Heart right ventricle (tissue), 16 donors: ENCODE measurements at regions not wholly inside any gene's neighbourhood (a gene's known extent, or its start where the extent isn't known, plus 50 kb on each side); places are given as distances from the start of the nearest gene placed in this dataset.
"Not testable (repeated sequence)": the region's sequence is repeated elsewhere in the genome, so short reads cannot be mapped to it uniquely, and the experiment has no call there.

Experiments
- ATAC-seq, 8 donors: fragments of 200-7000 bp; cut with Tn5 transposase; one replicate each; pipeline ENCODE4 v1.9.1; 2020; ENCODE audit warnings: mild to moderate bottlenecking in 8 of 8, moderate library complexity in 8 of 8, moderate number of reproducible peaks in 1 of 8
- DNase-seq, 2 donors: peaks; one replicate each; pipeline ENCODE4 v3.0.0-alpha.2; 2020
- H3K27ac ChIP-seq, 10 donors: fragments of 200-600 bp; sonication (generic) in 2 of 10; one replicate each; pipeline versions ENCODE4 v1.5.0 to v1.8.0; 2020 to 2022; ENCODE audit warnings: mild to moderate bottlenecking in 3 of 10
- H3K27me3 ChIP-seq, 7 donors: fragments of 200-600 bp; one replicate each; pipeline ENCODE4 v1.8.0; 2021 to 2022; ENCODE audit warnings: mild to moderate bottlenecking in 2 of 7
- H3K36me3 ChIP-seq, 9 donors: fragments of 200-600 bp; sonication (generic) in 1 of 9; one replicate each; pipeline versions ENCODE4 v1.5.0 to v1.8.0; 2020 to 2022; ENCODE audit warnings: mild to moderate bottlenecking in 2 of 9
- H3K4me1 ChIP-seq, 9 donors: fragments of 200-600 bp; sonication (generic) in 1 of 9; one replicate each; pipeline versions ENCODE4 v1.5.0 to v1.8.0; 2020 to 2022; ENCODE audit warnings: mild to moderate bottlenecking in 4 of 9
- H3K4me3 ChIP-seq, 10 donors: fragments of 200-600 bp; sonication (generic) in 2 of 10; one replicate each; pipeline versions ENCODE4 v1.5.0 to v1.8.0; 2020 to 2022; ENCODE audit warnings: mild to moderate bottlenecking in 7 of 10, moderate library complexity in 2 of 10
- H3K9me3 ChIP-seq, 11 donors: fragments of 200-600 bp in 10 of 11; sonication (generic) in 2 of 11; one replicate each; pipeline versions ENCODE4 v1.5.0 to v1.8.0; 2013 to 2022; ENCODE audit warnings: mild to moderate bottlenecking in 2 of 11, control low read depth in 1 of 11, moderate library complexity in 1 of 11
- CTCF ChIP-seq, 9 donors: fragments of 200-600 bp; sonication (generic) in 2 of 9; IDR thresholded peaks; one replicate each; pipeline versions ENCODE4 v1.5.0 to v1.8.0; 2021 to 2022; ENCODE audit warnings: antibody characterized with exemption in 9 of 9, mild to moderate bottlenecking in 5 of 9, moderate library complexity in 1 of 9
- WGBS, 2 donors: extraction: QIAGEN DNeasy Blood & Tissue Kit; methylation state at CpG; one replicate each; pipeline ENCODE4 v1.1.7; 2013; ENCODE audit warnings: inconsistent platforms in 1 of 2; 5-methylcytosine and 5-hydroxymethylcytosine counted together
- intact Hi-C, 10 donors: fragments of 100-400 bp; cut with DNase I; formaldehyde crosslinking; loops; one replicate each; pipeline versions ENCODE4 v1.11.1 to v1.14.2; 2022
- donor health status: Arrhythmogenic right ventricular cardiomyopathy.
- donor health status: ischemic (EF 13 %, LVEDD 7.1; RV severe dilation, severe dysfunction).
- donor health status: healthy with polysubstance abuse.
- donor health status: DM: no; HTN: yes; CAD: no.
- donor health status: DM: no; HTN: no; CAD: no.
- donor health status: ischemic (EF 25% LVEDD 6.9; RV normal size, moderate dysfunction).
- donor health status: ischemic (EF 25% LVEDD 5.7; RV mildly dilated, moderate dysfunction).
- donor health status: healthy.
- donor health status: DM: yes; HTN: yes; CAD: no.
- donor health status: Ischemic cardiomyopathy.
- donor health status: ischemic (EF 35%, LVEDD 5.7; RV mildly dilated, moderate dysfunction).
- donor health status: nonischemic (EF 11% LVEDD 7.7; RV severe dilation, severe dysfunction).
- donor health status: DM: yes; HTN: yes; CAD: no.
- donor health status: PGD.
- donor health status: ischemic (EF 29% LVEDD 5.4; RV normal size, mild dysfunction).
- donor health status: nonischemic (EF 23%, LVEDD 6.1; RV moderate dilation, normal function).

GRCh38 chr5:126139086-126139485 lies 284.1 kb upstream of the GRAMD2B start:
- no peak for ATAC-seq
- intact Hi-C loops, result no loop called here

GRCh38 chr5:126139773-126140172 lies 283.4 kb upstream of the GRAMD2B start:
- H3K27ac ChIP-seq, result no peak overlapping the region
- H3K4me1 ChIP-seq, result peaks cover 0 to 14% (median 0%) of the 10 kb centered on the region in 9 donors
- TF ChIP-seq CTCF (IDR thresholded peaks at IDR 0.05), result no peak
- H3K4me3 ChIP-seq, result no peak overlapping the region
- WGBS, 2 donors, result 32 to 43% methylated on average over 5 of the region's 5 CpGs
- H3K27me3 ChIP-seq, result no peaks in the 10 kb centered on the region
- intact Hi-C loops, result no loop called here
- no peak for DNase-seq
- ATAC-seq, result no peak
- H3K9me3 ChIP-seq, result no peaks in the 10 kb centered on the region
- no peaks in the 10 kb centered on the region for H3K36me3 ChIP-seq

More at GRCh38 chr5:126139086-126139485, 284.1 kb upstream of the GRAMD2B start:
- DNase-seq, result no peak
- no peak overlapping the region for H3K4me3 ChIP-seq
- TF ChIP-seq CTCF (IDR thresholded peaks at IDR 0.05), result no peak
- WGBS, 2 donors, result 80 to 82% methylated on average over 2 of the region's 2 CpGs
- no peaks in the 10 kb centered on the region for H3K36me3 ChIP-seq
- no peak overlapping the region for H3K27ac ChIP-seq
- peaks cover 0 to 14% (median 0%) of the 10 kb centered on the region in 9 donors for H3K4me1 ChIP-seq
- H3K27me3 ChIP-seq, result no peaks in the 10 kb centered on the region
- no peaks in the 10 kb centered on the region for H3K9me3 ChIP-seq

- H3K27ac ChIP-seq, result no peak overlapping the region
- DNase-seq (no peak), ATAC-seq (no peak)
- peaks cover 0 to 11% (median 0%) of the 10 kb centered on the region in 9 donors for H3K4me1 ChIP-seq
- H3K9me3 ChIP-seq, result no peaks in the 10 kb centered on the region
- intact Hi-C loops, result no loop called here
- no peaks in the 10 kb centered on the region for H3K27me3 ChIP-seq
- 67 to 80% methylated on average over 2 of the region's 2 CpGs for WGBS, 2 donors
- no peaks in the 10 kb centered on the region for H3K36me3 ChIP-seq
- H3K4me3 ChIP-seq, result no peak overlapping the region
- no peak for TF ChIP-seq CTCF (IDR thresholded peaks at IDR 0.05)
Measured at GRCh38 chr5:126143622-126144021, 279.6 kb upstream of the GRAMD2B start.

GRCh38 chr5:126150319-126150718 lies 272.9 kb upstream of the GRAMD2B start:
- WGBS, 2 donors, result 86 to 94% methylated on average over 2 of the region's 3 CpGs
- H3K4me1 ChIP-seq, H3K4me3 ChIP-seq, H3K36me3 ChIP-seq, H3K27me3 ChIP-seq, H3K27ac ChIP-seq, DNase-seq, ATAC-seq, intact Hi-C loops: not testable (repeated sequence)
- H3K9me3 ChIP-seq, result peaks cover 0 to 22% (median 0%) of the 10 kb centered on the region in 11 donors

GRCh38 chr5:126155298-126155697 lies 267.9 kb upstream of the GRAMD2B start:
- 85 to 89% methylated on average over 12 of the region's 12 CpGs for WGBS, 2 donors
- H3K4me1 ChIP-seq, DNase-seq, H3K27me3 ChIP-seq, H3K36me3 ChIP-seq, ATAC-seq, intact Hi-C loops, H3K27ac ChIP-seq, H3K4me3 ChIP-seq: not testable (repeated sequence)
- H3K9me3 ChIP-seq, result peaks cover 0 to 53% (median 5%) of the 10 kb centered on the region in 11 donors
